ENCODE measurements at regions not wholly inside any gene's neighbourhood (a gene's known extent, or its start where the extent isn't known, plus 50 kb on each side); places are given as distances from the start of the nearest gene placed in this dataset.
"Not testable (repeated sequence)": the region's sequence is repeated elsewhere in the genome, so short reads cannot be mapped to it uniquely, and the experiment has no call there.

DNA sequence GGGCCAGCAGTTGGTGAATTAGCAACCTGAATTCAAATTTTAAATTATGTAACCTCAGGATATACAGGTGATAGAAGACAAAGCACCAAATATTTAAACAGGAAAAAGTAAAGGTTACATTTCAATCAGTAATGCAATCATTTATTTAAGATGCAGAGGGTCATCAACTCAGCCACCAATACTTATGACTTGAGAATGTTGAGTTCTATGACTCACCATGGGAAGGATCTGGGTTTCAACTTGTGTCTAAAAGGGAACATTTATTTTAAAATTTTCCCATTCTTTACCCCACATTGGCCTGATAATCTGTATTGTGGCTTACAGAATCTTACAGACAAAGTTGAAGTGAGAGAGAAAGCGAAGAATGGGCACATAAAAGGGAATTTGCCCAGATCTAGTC, 418.0 kb downstream of the NDFIP2 start:
- Mint-ChIP-seq H3K4me1 (ENCODE audit: low read depth) (no peaks in the 10 kb centered on the region), H3K27me3 (ENCODE audit: low read depth) (no peaks in the 10 kb centered on the region), H3K36me3 (ENCODE audit: low read depth) (no peaks in the 10 kb centered on the region), H3K9me3 (ENCODE audit: low read depth) (peaks cover 3% of the 10 kb centered on the region), H3K4me3 (ENCODE audit: unreplicated experiment) (no peak overlapping the region), H3K27ac (ENCODE audit: unreplicated experiment) (no peak overlapping the region)
- DNase-seq (ENCODE audit: low spot score): no peak
- TF ChIP-seq CTCF (IDR thresholded peaks at IDR 0.05): no peak

DNA sequence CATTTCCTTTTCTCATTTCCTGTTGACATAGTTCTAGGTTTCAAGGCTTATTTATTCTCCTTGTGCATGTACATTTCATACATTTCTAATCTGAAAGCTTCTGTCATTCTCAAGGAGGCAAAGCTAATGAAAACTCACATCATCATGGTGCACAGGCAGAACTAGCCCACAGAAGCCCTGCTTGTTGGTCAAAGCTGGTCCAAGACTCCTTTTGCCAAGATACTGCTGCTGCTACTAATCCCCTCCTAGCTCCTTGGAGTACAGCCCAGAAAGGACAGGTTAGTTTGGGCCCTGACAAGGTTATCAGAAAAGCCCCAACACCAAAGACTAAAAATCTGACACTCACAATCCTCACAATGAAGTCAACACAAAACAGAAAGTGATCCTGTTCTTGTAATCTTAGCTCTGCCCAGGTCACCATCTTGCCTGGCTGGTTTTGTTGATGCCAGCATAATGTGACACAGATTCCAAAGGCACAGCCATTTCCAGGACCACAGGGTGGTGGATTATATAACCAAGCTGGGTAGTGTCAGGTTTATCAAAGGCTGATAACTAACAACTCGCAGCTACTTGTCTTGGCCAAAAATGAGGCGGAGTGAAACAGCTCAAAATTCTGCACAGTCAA, 417.4 kb downstream of the NDFIP2 start:
- Mint-ChIP-seq H3K36me3 (ENCODE audit: low read depth) (no peaks in the 10 kb centered on the region), H3K4me3 (ENCODE audit: unreplicated experiment) (no peak overlapping the region), H3K9me3 (ENCODE audit: low read depth) (peaks cover 3% of the 10 kb centered on the region), H3K4me1 (ENCODE audit: low read depth) (no peaks in the 10 kb centered on the region), H3K27ac (ENCODE audit: unreplicated experiment) (no peak overlapping the region), H3K27me3 (ENCODE audit: low read depth) (no peaks in the 10 kb centered on the region)
- no peak for DNase-seq (ENCODE audit: low spot score)
- no peak for TF ChIP-seq CTCF (IDR thresholded peaks at IDR 0.05)

DNA sequence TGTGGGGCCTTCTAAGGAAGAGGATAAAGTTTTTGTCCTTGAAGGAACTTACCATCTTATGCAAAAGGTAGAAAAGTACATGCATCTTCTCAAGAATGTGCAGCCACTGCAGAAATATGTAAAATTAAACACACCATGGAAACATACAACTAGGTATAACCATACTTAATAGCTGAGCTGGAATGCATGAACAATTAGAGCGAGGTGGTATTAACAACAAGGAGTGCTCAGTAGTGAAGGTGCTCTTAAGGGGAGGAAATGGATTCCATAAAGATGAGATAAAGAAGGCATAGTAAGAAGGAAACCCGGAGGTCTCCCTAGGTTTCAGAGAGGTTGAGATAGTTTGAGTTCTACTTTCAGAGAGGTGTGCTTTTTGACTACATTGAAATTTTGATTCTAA, 415.9 kb downstream of the NDFIP2 start:
- Mint-ChIP-seq H3K36me3 (ENCODE audit: low read depth) (peaks cover 1% of the 10 kb centered on the region), H3K27me3 (ENCODE audit: low read depth) (no peaks in the 10 kb centered on the region), H3K27ac (ENCODE audit: unreplicated experiment) (no peak overlapping the region), H3K4me1 (ENCODE audit: low read depth) (no peaks in the 10 kb centered on the region), H3K4me3 (ENCODE audit: unreplicated experiment) (no peak overlapping the region), H3K9me3 (ENCODE audit: low read depth) (peaks cover 6% of the 10 kb centered on the region)
- no peak for DNase-seq (ENCODE audit: low spot score)
- no peak for TF ChIP-seq CTCF (IDR thresholded peaks at IDR 0.05)

- peaks cover 11% of the 10 kb centered on the region for H3K9me3 Mint-ChIP-seq (ENCODE audit: low read depth)
- no peak overlapping the region for H3K4me3 Mint-ChIP-seq (ENCODE audit: unreplicated experiment)
- H3K36me3 Mint-ChIP-seq (ENCODE audit: low read depth): peaks cover 4% of the 10 kb centered on the region
- no peaks in the 10 kb centered on the region for H3K4me1 Mint-ChIP-seq (ENCODE audit: low read depth)
- DNase-seq (ENCODE audit: low spot score): no peak
- no peak overlapping the region for H3K27ac Mint-ChIP-seq (ENCODE audit: unreplicated experiment)
- no peaks in the 10 kb centered on the region for H3K27me3 Mint-ChIP-seq (ENCODE audit: low read depth)
- no peak for TF ChIP-seq CTCF (IDR thresholded peaks at IDR 0.05)
Observed at GRCh38 chr13:79895416-79895815, 414.5 kb downstream of the NDFIP2 start.

DNA sequence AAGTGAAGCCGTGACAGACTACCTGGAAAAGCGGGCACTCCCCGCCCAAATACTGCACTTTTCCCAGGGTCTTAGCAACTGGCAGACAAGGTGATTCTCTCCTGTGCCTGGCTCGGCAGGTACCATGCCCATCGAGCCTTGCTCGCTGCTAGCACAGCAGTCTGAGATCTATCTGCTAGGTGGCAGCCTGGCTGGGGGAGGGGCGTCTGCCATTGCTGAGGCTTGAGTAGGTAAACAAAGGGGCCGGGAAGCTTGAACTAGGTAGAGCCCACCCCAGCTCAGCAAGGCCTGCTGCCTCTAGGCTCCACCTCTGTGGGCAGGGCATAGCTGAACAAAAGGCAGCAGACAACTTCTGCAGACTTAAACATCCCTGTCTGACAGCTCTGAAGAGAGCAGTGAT, 406.3 kb downstream of the NDFIP2 start:
- not testable (repeated sequence) for H3K27ac Mint-ChIP-seq (ENCODE audit: unreplicated experiment); H3K4me3 Mint-ChIP-seq (ENCODE audit: unreplicated experiment); DNase-seq (ENCODE audit: low spot score); H3K36me3 Mint-ChIP-seq (ENCODE audit: low read depth); H3K4me1 Mint-ChIP-seq (ENCODE audit: low read depth); H3K27me3 Mint-ChIP-seq (ENCODE audit: low read depth)
- peaks cover 13% of the 10 kb centered on the region for H3K9me3 Mint-ChIP-seq (ENCODE audit: low read depth)

- H3K27ac Mint-ChIP-seq (ENCODE audit: unreplicated experiment): no peak overlapping the region
- no peaks in the 10 kb centered on the region for H3K4me1 Mint-ChIP-seq (ENCODE audit: low read depth)
- TF ChIP-seq CTCF (IDR thresholded peaks at IDR 0.05): no peak
- H3K36me3 Mint-ChIP-seq (ENCODE audit: low read depth): peaks cover 6% of the 10 kb centered on the region
- H3K4me3 Mint-ChIP-seq (ENCODE audit: unreplicated experiment): no peak overlapping the region
- no peaks in the 10 kb centered on the region for H3K27me3 Mint-ChIP-seq (ENCODE audit: low read depth)
- peaks cover 12% of the 10 kb centered on the region for H3K9me3 Mint-ChIP-seq (ENCODE audit: low read depth)
- DNase-seq (ENCODE audit: low spot score): no peak
Observed at GRCh38 chr13:79886601-79887000, 405.6 kb downstream of the NDFIP2 start.
